ENCODE measurements at regions not wholly inside any gene's neighbourhood (a gene's known extent, or its start where the extent isn't known, plus 50 kb on each side); places are given as distances from the start of the nearest gene placed in this dataset.

GRCh38 chr1:186747661-186748060 is 67.4 kb upstream of the PTGS2 start (continued):
- TF ChIP-seq MAX (IDR thresholded peaks at IDR 0.05) (no peak), ARID3A (IDR thresholded peaks at IDR 0.05; ENCODE audit: low read depth, low read length) (no peak), MAFK (conservative IDR thresholded peaks at IDR 0.05 in 1 of 2, IDR thresholded peaks at IDR 0.05 in 1 of 2; ENCODE audit: low read length in 2 of 2) (no peak), MEIS2 (CRISPR knock-in tag; IDR thresholded peaks at IDR 0.05) (no peak), ZNF382 (CRISPR knock-in tag; IDR thresholded peaks at IDR 0.05; ENCODE audit: borderline replicate concordance) (no peak), ZNF263 (CRISPR knock-in tag; IDR thresholded peaks at IDR 0.05) (no peak), ZNF639 (CRISPR knock-in tag; conservative IDR thresholded peaks at IDR 0.05) (no peak), ZBTB20 (CRISPR knock-in tag; IDR thresholded peaks at IDR 0.05; ENCODE audit: borderline replicate concordance, low read depth) (no peak), ZNF770 (CRISPR knock-in tag; IDR thresholded peaks at IDR 0.05) (no peak)
